OCI-LY7 (cell line): ENCODE measurements at regions not wholly inside any gene's neighbourhood (a gene's known extent, or its start where the extent isn't known, plus 50 kb on each side); places are given as distances from the start of the nearest gene placed in this dataset.

Experiments used
- BruUV-seq: library from RNA; stranded (reverse); fragments of 400-500 nt; replicated peaks from 2 replicates; lab custom pipeline; 2021; lab: Mats Ljungman, UMichigan
- CTCF ChIA-PET: fragments of 300-600 bp; sonication (Branson Sonifier 250); formaldehyde crosslinking; loops from one replicate; lab custom pipeline; 2022; ENCODE audit warnings: antibody characterized with exemption; ENCODE audit not compliant: unreplicated experiment; lab: Charles Lee
- POLR2A ChIA-PET: fragments of 300-600 bp; sonication (Branson Sonifier 250); formaldehyde crosslinking; loops from one replicate; lab custom pipeline; 2022; ENCODE audit warnings: antibody characterized with exemption; lab: Charles Lee
- DNase-seq: peaks from one replicate; pipeline ENCODE4 v3.0.0-alpha.2; 2015; ENCODE audit warnings: low spot score
- H2AFZ ChIP-seq: fragments of 200-600 bp; sonication (generic), shearing (Covaris generic); 2 replicates; pipeline ENCODE4 v1.6.1; 2014; ENCODE audit warnings: mild to moderate bottlenecking, antibody characterized with exemption, low read length, moderate library complexity
- H3K27ac ChIP-seq: fragments of 200-600 bp; sonication (generic); 2 replicates; pipeline ENCODE4 v1.5.1; 2014; ENCODE audit warnings: mixed run types, low read depth, mild to moderate bottlenecking, moderate library complexity, low read length, inconsistent platforms; ENCODE audit not compliant: poor library complexity, severe bottlenecking
- H3K36me3 ChIP-seq: fragments of 200-600 bp; sonication (generic); 2 replicates; pipeline ENCODE4 v1.6.1; 2014; ENCODE audit warnings: mild to moderate bottlenecking, antibody characterized with exemption, low read length, moderate library complexity, mixed read lengths; ENCODE audit not compliant: insufficient read depth
- H3K4me1 ChIP-seq: fragments of 200-600 bp; sonication (generic); 2 replicates; pipeline ENCODE4 v1.5.1; 2014; ENCODE audit warnings: mild to moderate bottlenecking, low read length; ENCODE audit not compliant: insufficient read depth, poor library complexity, severe bottlenecking
- H3K4me2 ChIP-seq: fragments of 200-600 bp; sonication (generic); 2 replicates; pipeline ENCODE4 v1.6.1; 2014; ENCODE audit warnings: mild to moderate bottlenecking, low read length
- H3K4me3 ChIP-seq: fragments of 200-600 bp; sonication (generic); 2 replicates; pipeline ENCODE4 v1.5.1; 2014; ENCODE audit warnings: mild to moderate bottlenecking, low read depth, low read length; ENCODE audit not compliant: poor library complexity, severe bottlenecking
- H3K79me2 ChIP-seq: fragments of 200-600 bp; sonication (generic); 2 replicates; pipeline ENCODE4 v1.6.1; 2016; ENCODE audit warnings: low read depth, mild to moderate bottlenecking, low read length, moderate library complexity, mixed read lengths; ENCODE audit not compliant: insufficient read depth
- H3K9me2 ChIP-seq: fragments of 200-600 bp; sonication (generic); 2 replicates; pipeline ENCODE4 v1.6.1; 2016; ENCODE audit warnings: mild to moderate bottlenecking, low read length, mixed read lengths; ENCODE audit not compliant: insufficient read depth
- H3K9me3 ChIP-seq: fragments of 200-600 bp; sonication (generic); 2 replicates; pipeline ENCODE4 v1.6.1; 2014; ENCODE audit warnings: mild to moderate bottlenecking, mixed run types, low read length, mixed read lengths
- H4K20me1 ChIP-seq: fragments of 200-600 bp; sonication (generic); 2 replicates; pipeline ENCODE4 v1.6.1; 2014; ENCODE audit warnings: mild to moderate bottlenecking, antibody characterized with exemption, low read length, moderate library complexity, mixed read lengths; ENCODE audit not compliant: insufficient read depth
- EZH2phosphoT487 ChIP-seq: fragments of 200-600 bp; sonication (generic); IDR thresholded peaks from 2 replicates; pipeline ENCODE4 v1.6.1; 2018; ENCODE audit warnings: low read depth, borderline replicate concordance, mild to moderate bottlenecking, mixed run types, antibody characterized with exemption, low read length, moderate library complexity, mixed read lengths
- intact Hi-C: fragments of 100-400 bp; cut with micrococcal nuclease; formaldehyde crosslinking; loops from one replicate; pipeline ENCODE4 v1.10.0; 2022; ENCODE audit not compliant: unreplicated experiment
- TF ChIP-seq, protein P1 (sequence below): fragments of 200-600 bp; sonication (generic); conservative IDR thresholded peaks from 2 replicates; pipeline ENCODE4 v1.5.1; 2014; ENCODE audit warnings: mild to moderate bottlenecking, antibody characterized with exemption, low read length, moderate library complexity, mixed read lengths

DNA sequence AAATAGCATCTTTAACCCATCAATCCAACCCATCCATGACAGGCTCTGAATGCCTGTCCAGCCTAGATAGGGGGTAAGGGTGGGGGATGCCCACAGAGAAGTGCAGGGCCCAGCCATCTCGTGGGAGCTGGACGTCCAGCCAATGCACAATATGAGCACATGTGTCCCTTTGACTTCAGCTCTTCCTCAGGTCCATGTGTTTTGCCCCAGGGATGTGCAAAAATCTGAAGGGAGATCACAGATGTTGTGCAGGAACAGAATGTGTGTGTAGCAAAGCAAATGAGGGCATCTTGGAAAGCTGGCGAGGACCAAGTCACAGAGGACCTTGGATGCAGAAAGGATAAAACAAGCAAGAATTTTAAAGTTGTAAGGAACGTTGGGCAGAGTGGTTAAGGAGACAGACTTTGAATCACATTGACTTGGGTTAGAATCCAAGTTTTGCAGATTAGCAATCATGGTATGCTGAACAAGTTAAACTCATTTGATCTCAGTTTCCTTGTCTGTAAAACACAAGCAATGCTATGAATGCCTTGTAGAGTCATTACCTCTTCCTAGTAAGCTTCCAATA, 104.5 kb downstream of the TTC32 start:
- CTCF ChIA-PET: no interaction called here
- H3K36me3 ChIP-seq: no peaks in the 10 kb centered on the region
- BruUV-seq: no TSS peak
- no peaks in the 10 kb centered on the region for H3K9me2 ChIP-seq
- H3K79me2 ChIP-seq: no peaks in the 10 kb centered on the region
- TF ChIP-seq, protein P1, sequence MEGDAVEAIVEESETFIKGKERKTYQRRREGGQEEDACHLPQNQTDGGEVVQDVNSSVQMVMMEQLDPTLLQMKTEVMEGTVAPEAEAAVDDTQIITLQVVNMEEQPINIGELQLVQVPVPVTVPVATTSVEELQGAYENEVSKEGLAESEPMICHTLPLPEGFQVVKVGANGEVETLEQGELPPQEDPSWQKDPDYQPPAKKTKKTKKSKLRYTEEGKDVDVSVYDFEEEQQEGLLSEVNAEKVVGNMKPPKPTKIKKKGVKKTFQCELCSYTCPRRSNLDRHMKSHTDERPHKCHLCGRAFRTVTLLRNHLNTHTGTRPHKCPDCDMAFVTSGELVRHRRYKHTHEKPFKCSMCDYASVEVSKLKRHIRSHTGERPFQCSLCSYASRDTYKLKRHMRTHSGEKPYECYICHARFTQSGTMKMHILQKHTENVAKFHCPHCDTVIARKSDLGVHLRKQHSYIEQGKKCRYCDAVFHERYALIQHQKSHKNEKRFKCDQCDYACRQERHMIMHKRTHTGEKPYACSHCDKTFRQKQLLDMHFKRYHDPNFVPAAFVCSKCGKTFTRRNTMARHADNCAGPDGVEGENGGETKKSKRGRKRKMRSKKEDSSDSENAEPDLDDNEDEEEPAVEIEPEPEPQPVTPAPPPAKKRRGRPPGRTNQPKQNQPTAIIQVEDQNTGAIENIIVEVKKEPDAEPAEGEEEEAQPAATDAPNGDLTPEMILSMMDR: no peak
- TF ChIP-seq EZH2phosphoT487: no peak
- no peak overlapping the region for H2AFZ ChIP-seq
- H3K4me2 ChIP-seq: no peak overlapping the region
- H3K9me3 ChIP-seq: no peaks in the 10 kb centered on the region
- POLR2A ChIA-PET: interaction anchor here (0.7 kb wide), 1 partner anchor 19 kb away, joined by 3 read pairs; no protein-coding TSS in a partner anchor
- intact Hi-C loops: no loop called here
- no peaks in the 10 kb centered on the region for H3K4me1 ChIP-seq
- H3K27ac ChIP-seq: no peak overlapping the region
- DNase-seq: no peak
- no peak overlapping the region for H3K4me3 ChIP-seq
- H4K20me1 ChIP-seq: no peaks in the 10 kb centered on the region

DNA sequence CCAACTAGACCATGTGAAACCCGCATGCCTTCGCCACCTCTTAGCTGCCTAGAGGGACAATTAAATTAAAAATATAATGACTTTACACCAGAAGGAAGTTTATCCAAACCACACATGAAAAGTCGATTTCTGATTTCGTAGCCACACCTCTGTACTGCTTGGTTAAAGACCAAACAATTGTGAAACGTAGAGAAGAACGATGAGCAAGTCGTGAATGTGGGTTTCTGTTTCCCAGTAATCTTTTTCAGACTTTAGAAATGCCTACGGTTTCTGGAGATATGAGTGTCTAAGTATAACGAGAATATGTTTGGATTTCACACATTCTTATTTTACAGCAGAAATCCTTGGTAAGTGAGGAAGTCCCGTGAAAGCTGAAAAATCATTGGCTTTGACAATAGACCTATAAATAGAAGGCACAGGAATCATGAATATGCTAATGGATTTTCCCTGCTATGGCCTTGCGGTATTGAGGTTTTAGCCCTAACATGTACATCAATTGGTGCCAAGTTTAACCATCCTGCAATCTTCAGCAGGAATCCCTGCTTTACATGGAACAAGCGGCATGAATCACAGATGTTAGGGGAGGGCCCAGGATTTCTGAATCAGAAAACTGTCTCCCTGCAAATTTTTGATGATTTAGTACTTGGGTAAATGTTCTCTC, 105.6 kb downstream of the TTC32 start:
- intact Hi-C loops: no loop called here
- no peaks in the 10 kb centered on the region for H3K9me2 ChIP-seq
- CTCF ChIA-PET: no interaction called here

More for the DNA sequence above, 105.6 kb downstream of the TTC32 start:
- DNase-seq: no peak
- no peak overlapping the region for H3K4me2 ChIP-seq
- H2AFZ ChIP-seq: no peak overlapping the region
- BruUV-seq: no TSS peak
- POLR2A ChIA-PET: interaction anchor here (1.0 kb wide), 1 partner anchor 15 kb away, joined by 4 read pairs; no protein-coding TSS in a partner anchor
- no peaks in the 10 kb centered on the region for H3K9me3 ChIP-seq
- H4K20me1 ChIP-seq: no peaks in the 10 kb centered on the region
- no peak for TF ChIP-seq EZH2phosphoT487
- TF ChIP-seq, protein P1: no peak
- H3K36me3 ChIP-seq: no peaks in the 10 kb centered on the region
- H3K79me2 ChIP-seq: no peaks in the 10 kb centered on the region
- no peaks in the 10 kb centered on the region for H3K4me1 ChIP-seq
- H3K4me3 ChIP-seq: no peak overlapping the region
- H3K27ac ChIP-seq: no peak overlapping the region
